HG03103 (cell line): ENCODE measurements at regions not wholly inside any gene's neighbourhood (a gene's known extent, or its start where the extent isn't known, plus 50 kb on each side); places are given as distances from the start of the nearest gene placed in this dataset.

Experiments used
- ATAC-seq: cut with Tn5 transposase; IDR thresholded peaks from one replicate; pipeline ENCODE4 v1.9.1; 2021; ENCODE audit warnings: low read depth; ENCODE audit not compliant: unreplicated experiment

- ATAC-seq, result no peak
These were observed 294.0 kb downstream of the SAMD5 start for GRCh38 chr6:147802459-147802858.

- ATAC-seq, result no peak
These were observed 296.7 kb downstream of the SAMD5 start for GRCh38 chr6:147805155-147805554.

GRCh38 chr6:147806697-147807096, 298.2 kb downstream of the SAMD5 start:
- ATAC-seq, result no peak

- ATAC-seq, result no peak
These were observed 300.1 kb downstream of the SAMD5 start for GRCh38 chr6:147808640-147809039.

- ATAC-seq, result no peak
These were observed 303.6 kb downstream of the SAMD5 start for GRCh38 chr6:147811913-147812629.

- no peak for ATAC-seq
These were observed 308.7 kb downstream of the SAMD5 start for GRCh38 chr6:147817042-147817689.

GRCh38 chr6:147820520-147820919, 312.0 kb downstream of the SAMD5 start:
- ATAC-seq, result no peak

- no peak for ATAC-seq
These were observed 312.9 kb downstream of the SAMD5 start for GRCh38 chr6:147821295-147821897.

- no peak for ATAC-seq
These were observed 315.4 kb downstream of the SAMD5 start for GRCh38 chr6:147823936-147824335.

GRCh38 chr6:147825848-147826247, 317.4 kb downstream of the SAMD5 start:
- no peak for ATAC-seq

- ATAC-seq, result no peak
These were observed 318.2 kb downstream of the SAMD5 start for GRCh38 chr6:147826698-147827097.

- ATAC-seq, result no peak
These were observed 320.9 kb downstream of the SAMD5 start for GRCh38 chr6:147829418-147829817.

GRCh38 chr6:147829835-147830234, 321.3 kb downstream of the SAMD5 start:
- ATAC-seq, result no peak

GRCh38 chr6:147831356-147831755, 322.9 kb downstream of the SAMD5 start:
- no peak for ATAC-seq

- no peak for ATAC-seq
These were observed 325.1 kb downstream of the SAMD5 start for GRCh38 chr6:147833607-147834006.

GRCh38 chr6:147834084-147834776, 325.7 kb downstream of the SAMD5 start:
- no peak for ATAC-seq

- ATAC-seq, result no peak
These were observed 329.1 kb downstream of the SAMD5 start for GRCh38 chr6:147837540-147837939.

GRCh38 chr6:147839708-147840610, 331.5 kb downstream of the SAMD5 start:
- ATAC-seq, result no peak

GRCh38 chr6:147841547-147842148, 333.2 kb downstream of the SAMD5 start:
- ATAC-seq, result no peak
